Endothelial cell of hepatic sinusoid (primary cell): ENCODE measurements at regions not wholly inside any gene's neighbourhood (a gene's known extent, or its start where the extent isn't known, plus 50 kb on each side); places are given as distances from the start of the nearest gene placed in this dataset.

Source experiments
- in situ Hi-C: cut with HindIII; loops from 2 replicates; pipeline ENCODE4 v1.10.0; 2017; ENCODE audit warnings: low sequenced_read_pairs

DNA sequence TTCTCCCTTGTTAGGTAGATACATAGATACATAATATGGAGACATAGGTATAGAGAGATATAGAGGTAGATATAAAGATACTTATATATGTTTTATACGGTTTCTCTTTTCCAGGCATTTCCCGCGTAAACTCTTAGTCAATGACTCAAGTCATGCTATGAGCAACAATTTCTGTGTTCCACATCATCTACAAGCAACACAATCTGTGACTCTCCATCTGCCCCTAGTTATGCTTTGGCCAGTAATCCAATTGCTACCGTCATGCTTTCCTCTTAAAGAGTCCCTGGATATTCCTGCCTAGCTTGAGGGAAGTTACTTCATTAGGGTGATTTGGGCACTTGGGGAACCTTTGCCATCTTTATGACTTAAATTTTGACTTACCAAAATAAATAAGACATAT, 129.0 kb upstream of the ADAMTS16 start:
- in situ Hi-C loops = no loop called here

DNA sequence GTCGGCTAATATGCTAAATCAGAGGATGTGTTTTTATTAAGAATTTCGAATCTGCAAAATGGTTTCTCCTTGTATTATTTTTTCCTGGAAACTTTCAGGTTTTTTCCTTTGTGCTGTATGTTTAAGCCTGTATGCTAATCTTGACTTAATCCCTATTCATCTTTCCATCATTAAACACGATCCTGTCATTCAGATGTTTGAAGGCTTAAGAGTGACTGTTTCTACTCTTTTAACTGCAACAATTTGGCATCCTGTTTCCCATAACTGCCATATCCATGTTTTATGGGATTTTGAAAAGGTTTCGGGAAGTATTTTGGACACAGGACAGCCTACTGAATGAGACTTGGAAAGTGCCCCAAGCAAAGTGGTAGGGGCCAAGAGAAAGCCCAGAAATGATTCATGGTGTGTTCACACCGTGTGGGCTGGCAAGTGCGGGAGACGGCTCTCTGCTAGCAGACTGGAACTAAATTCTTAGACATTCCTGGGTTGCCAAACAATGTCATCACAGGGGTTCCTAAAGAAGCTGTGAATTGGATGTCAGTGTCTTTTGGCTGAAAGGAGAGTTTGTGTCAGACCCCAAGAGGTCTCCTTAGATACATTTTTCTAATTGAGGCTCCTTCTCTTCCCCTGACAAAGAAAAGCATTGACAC, 125.4 kb upstream of the ADAMTS16 start:
- in situ Hi-C loops = no loop called here

DNA sequence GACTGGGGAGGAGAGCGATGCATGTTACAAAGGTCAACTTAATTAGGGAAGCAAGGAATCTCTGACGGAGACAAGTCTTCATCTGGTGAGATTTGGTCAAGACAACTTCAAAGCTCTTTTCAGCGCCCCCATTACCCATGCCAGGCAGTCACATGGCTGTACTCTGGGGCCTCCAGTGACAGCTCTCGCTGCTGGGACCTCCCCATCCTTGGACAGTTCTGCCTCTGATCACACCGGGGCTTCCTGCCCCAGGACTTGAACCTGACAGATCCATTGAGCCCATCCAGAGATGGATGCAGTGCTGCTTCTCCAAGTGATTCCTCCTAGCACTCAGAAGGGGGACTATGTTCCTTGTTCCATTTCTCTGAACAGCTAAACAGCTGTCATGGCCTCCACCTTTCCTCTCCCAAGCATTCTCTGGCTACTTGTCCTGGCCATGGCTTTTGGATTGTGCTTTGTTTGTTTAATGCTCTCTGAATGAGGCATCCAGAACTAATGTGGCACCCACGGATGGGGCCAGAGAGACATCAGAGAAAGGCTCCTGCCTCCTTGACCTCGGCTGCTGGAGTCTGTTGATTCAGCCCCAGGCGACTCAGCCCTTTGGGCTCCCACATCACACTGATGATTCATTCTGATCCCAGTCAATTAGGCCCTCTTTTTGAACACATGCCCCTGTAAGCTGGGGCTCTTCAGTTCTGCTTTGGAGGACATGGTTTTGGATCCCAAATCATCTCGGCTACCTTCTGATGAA, 122.1 kb upstream of the ADAMTS16 start:
- in situ Hi-C loops = no loop called here

DNA sequence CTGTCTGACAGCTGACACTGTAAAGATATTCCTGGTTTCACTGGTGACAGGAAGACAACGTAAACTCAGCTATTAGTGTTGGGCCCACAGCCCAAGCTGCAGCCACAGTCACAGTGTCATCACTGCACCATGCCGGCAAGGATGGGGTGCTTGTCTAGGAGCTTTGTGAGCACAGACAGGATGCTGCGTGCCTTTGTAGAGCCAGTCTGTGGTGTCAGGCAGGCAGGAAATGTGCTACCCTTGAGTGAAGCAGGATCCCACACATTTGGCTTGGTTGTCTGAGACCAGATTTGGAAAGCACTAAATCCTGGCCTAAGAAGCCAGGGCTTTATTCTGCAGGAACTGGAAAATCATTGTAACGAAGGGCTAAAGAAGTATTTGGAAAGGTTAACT, 121.6 kb upstream of the ADAMTS16 start:
- in situ Hi-C loops = no loop called here

DNA sequence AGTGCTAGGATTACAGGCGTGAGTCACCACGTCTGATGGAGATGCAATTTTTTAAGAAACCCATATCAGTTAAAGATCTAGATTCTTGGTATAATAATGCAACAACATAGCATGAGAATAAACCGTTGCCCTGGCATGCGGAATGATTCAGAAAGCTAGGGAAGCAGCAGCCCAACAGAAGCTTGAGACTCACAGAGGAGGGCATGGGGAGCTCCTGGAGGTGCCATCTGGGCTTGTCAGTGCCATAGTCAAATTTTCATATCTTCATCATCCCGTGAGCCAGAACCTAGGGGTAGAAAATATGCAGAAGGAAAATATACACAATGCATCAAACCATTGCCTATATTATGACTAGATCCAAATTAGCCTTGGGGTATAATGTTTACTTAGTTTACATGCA, 118.7 kb upstream of the ADAMTS16 start:
- in situ Hi-C loops = no loop called here

DNA sequence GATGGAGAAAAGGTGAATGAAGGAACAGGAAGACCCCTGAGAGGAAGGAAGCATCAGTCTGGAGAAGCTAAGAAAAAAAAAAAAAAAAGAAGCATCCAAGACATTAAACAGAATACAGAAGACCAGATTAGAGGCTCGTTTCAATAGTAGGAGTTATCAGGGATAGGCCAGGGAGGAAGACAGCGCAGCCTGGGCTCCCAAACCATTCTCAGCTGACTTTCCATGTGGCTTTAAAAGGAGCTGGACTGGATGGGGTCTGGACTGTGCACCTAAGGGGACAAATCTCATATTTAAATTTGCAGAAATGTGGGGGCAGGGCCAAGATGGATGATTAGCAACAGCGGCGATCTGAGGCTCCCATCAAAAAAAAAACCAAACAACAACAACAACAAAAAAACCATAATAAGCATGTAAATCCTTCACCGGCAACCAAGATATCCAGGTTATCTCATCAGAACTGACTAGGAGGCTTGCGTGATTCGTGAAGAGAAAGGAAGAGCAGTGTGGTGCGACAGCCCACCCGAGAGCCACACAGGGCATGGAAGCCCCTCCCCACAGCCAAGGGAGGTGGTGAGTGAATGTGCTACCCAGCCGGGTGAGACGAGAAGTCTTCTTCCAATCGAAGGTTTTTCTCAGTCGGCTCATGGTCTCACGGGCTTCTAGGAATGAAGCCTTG, 114.9 kb upstream of the ADAMTS16 start:
- in situ Hi-C loops = no loop called here

DNA sequence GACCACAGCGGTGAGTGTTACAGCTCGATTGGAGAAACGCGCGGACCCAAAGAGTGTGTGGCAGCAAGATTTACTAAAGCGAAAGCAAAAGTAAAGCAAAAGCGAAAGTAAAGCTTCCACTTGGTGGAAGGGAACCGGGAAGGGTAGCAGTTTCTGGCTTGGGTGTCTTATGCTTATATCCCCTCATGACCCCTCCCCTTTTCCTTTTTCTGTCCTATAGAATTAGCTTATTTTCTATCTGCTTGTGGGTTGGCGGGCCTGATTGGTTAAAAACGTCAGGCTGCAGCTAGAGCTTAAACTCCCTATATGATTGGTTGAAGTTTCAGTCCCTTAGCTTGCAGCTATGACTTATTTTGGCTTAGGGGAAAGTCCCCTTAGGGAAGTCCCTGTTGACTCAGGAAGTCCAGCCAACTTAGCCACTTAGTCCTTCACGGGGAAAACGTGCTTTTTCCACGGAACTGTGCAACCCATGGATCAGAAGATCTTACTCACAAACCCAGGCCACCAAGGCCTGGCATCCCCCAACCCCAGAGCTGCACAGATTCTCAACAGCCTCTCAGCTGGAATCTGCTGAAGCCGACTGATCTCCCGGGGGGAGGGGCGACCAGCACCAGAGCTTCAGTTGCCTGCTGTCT, 114.2 kb upstream of the ADAMTS16 start:
- in situ Hi-C loops = no loop called here

DNA sequence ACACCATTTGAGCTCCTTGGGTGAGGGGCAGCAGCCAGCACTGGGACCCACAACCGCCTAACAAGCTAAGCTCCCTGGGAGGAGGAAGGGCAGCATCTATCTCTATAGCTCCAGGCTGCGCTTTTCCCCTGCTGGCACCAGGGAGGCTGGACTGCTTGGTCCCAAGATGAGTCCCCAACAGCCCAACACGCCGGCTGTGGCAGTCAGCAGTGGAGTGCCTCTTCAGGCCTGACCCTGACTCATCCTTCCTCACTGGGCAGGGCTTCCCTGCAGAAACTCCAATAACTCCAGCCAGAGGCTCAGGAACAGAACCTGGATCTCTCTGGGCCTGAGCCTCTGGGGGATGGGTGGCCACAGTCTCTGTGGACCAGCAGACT, 113.7 kb upstream of the ADAMTS16 start:
- in situ Hi-C loops = no loop called here

DNA sequence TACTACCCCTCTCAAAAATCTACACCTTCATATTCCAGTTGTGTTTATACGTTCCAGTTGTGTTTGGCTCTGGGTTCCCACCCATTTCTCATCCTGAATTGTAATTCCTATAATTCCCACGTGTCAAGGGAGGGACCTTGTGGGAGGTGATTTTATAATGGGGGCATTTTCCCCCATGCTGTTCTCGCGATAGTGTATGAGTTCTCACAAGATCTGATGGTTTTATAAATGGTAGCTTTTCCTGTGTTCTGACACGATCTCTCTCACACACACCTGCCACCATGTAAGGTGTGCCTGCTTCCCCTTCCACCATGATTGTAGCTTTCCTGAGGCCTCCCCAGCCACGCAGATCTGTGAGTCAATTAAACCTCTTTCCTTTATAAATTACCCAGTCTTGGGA, 108.5 kb upstream of the ADAMTS16 start:
- in situ Hi-C loops = no loop called here

DNA sequence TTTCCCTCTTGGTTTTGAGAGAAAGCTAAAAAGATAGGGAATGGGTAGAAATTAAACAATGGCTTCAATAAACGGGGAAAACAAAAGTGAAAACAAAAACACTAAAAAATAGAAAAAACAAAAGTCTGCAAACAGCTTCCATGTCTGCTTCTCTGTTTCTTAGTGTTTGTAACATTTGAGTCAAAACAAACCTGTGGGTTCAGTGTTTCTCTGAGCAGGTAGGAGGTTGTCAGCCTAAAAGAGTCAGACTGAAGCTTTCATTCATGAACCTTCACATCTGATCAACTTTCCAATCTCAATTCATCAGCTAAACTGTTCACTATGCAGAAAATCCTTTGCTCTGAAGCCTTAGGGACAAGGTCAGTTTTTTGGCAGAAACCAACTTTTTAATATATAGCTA, 102.5 kb upstream of the ADAMTS16 start:
- in situ Hi-C loops = no loop called here

DNA sequence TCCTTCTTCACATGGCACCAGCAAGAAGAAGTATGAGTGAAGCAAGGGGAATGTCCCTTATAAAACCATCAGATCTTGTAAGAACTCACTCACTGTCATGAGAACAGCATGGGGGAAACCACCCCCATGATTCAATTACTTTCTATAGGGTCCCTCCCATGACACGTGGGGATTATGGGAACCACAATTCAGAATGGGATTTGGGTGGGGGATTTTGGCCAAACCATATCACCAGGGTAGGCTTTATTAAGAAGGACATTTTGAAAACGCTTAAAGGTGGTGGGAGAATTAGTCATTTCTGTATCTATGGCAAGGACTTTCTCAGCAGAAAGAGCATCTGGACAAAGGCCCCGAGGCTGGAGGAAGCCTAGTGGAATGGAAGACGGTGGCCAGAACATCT, 100.2 kb upstream of the ADAMTS16 start:
- in situ Hi-C loops = no loop called here

DNA sequence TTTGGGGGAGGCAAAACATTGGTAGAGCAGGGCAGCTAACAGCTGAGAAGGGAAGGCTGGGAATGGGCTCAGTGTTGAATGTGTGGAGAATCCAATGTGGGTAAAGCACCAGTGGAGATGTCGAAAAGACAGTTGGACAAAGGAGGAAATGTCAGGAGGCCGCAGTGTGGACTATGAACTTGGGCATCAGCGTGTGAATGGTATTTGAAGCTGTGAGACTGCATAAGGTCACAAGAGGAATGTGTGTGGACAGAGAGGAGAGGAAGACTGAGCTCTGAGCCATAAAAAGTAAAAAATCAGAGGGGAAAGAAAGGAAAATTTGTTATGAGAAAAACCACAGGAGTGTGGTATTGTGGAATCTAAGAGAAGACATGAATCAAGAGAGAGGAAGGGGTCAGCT, 99.4 kb upstream of the ADAMTS16 start:
- in situ Hi-C loops = no loop called here

DNA sequence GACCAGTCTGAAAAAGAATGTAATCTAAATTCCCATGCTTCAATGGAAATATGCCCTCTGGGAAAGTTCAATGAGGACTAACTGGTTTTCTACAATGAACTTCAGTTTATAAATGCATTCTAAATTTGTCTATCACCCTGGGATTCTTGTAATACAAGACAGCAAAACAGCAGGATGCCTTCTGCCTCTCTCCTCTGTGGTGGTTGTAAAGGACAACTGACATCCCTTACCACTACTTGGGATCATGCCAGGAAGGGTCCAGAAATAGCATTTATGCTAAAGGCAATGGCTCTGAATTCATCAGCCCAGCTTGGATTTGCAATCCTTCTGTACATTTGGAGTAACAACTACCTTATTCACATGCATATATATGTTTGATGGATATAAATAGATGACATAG, 97.3 kb upstream of the ADAMTS16 start:
- in situ Hi-C loops = no loop called here

DNA sequence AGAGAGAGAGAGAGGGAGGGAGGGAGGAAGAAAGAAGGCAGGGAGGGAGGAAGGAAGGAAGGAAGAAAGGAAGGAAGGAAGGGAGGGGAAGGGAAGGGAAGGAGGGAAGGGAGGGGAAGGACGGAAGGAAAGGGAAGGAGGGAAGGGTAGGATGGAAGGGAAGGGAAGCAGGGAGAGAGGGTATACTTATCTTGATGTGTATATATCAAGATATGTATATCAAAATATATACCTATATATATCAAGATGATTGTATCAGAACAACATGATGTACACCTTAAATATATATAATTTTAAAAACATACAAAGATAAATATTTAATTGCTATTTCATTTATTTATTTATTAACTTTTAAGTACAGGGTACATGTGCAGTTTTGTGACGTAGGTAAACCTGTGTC, 96.8 kb upstream of the ADAMTS16 start:
- in situ Hi-C loops = no loop called here

DNA sequence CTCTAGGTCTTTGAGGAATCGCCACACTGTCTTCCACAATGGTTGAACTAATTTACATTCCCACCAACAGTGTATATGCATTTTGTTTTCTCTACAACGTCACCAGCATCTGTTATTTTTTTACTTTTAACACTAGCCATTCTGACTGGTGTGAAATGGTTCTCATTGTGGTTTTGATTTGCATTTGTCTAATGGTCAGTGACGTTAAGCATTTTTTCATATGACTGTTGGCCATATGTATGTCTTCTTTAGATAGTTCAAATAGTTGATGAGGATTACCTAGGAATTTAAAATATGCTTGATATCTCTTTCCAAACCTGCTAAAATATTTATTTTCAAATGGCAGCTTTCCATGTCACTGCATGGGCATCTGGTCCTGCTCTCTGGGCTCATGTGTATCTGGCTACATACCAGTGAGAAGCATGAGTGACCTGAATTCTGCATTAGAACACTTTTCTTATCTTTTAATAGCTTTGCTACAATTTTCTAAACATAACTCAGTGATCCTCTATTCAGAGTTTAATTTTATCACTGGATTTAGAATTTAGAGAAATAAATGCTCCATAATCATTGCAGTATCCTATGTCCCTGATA, 95.8 kb upstream of the ADAMTS16 start:
- in situ Hi-C loops = no loop called here

DNA sequence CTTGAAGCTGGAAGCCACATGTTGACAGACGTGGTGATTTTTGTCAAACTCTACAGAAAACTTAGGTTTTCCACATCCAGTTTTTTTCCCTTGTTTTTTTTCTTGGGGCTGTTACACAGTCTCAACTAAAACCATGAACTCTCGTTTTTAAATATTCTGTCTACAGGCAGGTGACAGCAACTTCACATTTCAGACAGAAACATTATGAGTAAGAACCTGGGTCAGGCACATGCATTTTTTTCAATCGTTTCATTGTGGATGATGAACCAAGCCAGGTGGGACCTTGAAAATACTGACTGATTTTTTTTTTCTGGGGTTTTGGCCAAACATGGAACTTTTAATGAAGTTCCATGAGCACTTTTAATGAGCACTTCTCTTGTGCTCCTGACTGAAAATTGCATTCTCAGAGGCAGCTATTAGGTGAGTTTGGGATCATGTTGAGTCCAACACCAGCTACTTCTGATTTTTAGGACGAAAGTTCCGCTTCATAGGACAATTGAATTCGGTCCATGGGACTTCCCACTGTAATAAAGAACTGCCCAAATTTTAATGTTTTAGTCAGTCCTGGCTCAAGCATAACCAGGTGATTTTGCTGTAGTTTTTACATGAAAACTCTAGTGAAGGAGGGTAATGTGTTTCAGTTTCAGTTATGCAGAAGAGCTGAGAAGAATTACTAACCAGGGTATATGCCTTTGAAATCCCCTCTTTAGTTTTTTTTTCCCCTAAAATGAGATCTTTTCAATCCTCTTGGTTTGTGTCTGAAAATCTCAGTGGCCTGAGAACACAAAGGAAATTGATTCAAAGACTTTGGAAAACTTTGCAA, 93.2 kb upstream of the ADAMTS16 start:
- in situ Hi-C loops = no loop called here

DNA sequence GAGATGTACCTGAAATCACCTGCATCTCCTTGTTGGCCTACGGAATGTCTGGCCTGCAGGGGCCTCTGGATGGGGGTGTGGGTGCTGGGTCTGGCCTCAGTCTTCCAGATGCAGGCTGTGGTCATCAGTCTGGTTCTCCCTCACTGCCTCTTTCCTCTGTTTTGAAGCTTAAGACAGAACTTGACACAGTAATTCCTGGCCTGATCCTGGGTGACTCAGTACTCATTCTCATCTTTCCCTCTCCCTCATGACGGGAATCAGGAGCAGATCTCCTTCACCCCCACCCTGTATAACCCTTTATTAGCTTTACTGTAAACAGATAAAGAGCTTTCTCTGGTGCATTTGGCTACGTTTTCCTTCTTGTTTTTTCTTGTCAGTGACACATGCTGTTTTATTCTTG, 89.3 kb upstream of the ADAMTS16 start:
- in situ Hi-C loops = loop anchor here (10.0 kb wide), 1 partner anchor 1834 kb away; no protein-coding TSS in a partner anchor

DNA sequence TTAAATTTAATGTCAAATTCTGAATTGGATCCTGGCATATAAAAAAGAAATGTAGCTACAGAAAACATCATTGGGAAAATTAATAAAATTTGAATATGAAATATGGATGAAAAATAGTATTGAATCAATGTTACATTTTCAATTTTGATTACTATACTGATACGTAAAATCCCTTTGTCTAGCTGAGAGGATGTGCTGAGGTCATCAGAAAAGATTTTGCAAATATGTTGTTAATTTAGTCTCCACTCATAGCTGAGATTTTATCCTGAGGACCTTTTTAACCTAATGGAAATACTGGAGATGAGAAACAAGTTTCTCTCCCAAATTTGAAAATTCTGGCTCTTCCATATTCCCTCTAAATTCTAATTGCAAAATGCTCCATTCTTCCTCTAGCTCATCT, 84.4 kb upstream of the ADAMTS16 start:
- in situ Hi-C loops = loop anchor here (10.0 kb wide), 1 partner anchor 1829 kb away; no protein-coding TSS in a partner anchor

DNA sequence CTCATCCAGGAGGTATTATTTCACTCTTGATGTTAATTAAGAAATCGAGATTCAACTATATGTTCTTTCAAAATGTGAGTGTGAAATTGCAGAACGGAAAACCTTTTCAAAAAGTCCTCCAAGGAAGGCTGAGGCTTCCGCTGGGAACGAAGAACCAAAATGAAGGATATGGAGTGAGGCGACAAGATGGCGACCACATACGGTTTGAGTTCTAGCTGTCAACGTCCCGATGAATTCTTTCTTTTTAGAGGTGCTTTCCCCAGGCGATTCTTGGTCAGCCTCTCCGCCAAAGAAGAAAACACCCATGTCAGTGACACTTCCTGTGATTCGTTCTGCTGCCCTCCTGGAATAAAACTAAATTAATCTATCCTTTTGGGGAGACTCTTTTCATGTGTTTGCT, 78.3 kb upstream of the ADAMTS16 start:
- in situ Hi-C loops = no loop called here

DNA sequence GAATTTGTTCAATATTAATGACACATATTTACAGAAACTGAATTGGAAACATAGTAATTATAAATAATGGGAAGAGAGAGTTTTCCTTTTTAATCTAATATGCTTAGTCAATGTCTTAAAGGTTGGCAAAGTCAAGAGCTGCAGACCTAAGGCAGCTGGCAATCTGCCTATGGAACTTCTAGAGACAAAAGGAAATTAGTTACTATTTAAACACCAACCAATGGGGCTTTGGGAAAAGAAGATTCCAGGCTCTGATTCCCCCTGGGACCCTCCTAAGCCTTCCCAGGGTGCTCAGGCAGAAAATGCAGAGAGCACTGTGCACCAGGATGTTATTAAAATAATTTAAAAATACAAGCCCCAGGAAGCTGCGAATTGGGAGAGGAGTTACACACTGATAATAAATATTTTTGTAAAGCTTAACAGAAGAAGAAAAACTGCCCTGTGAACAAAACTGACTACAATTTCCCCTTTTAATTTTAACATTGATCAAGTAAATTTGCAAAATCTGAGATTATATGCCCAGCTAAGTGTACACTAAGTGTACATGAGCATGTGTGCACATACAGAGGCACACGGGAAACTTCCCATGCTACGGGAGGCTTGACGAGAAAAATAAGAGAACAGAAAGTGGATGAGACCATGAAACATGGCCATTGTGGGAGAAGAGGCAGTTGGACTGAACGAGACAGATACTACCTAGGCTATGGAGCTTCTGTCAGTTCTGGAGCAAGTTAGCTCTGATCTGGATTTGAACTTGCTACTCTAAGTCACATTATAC, 77.4 kb upstream of the ADAMTS16 start:
- in situ Hi-C loops = no loop called here
